Activated CD4-positive, alpha-beta T cell treated with anti-CD3 and anti-CD28 coated beads, Interleukin-2, amount 10 ng/mL, durations not matched to agents 7 days and 5 days (primary cell): ENCODE measurements at regions not wholly inside any gene's neighbourhood (a gene's known extent, or its start where the extent isn't known, plus 50 kb on each side); places are given as distances from the start of the nearest gene placed in this dataset.

ENCODE experiments used
- CTCF ChIA-PET: fragments of 350-600 bp; sonication (Branson Sonifier 250); formaldehyde crosslinking; loops from one replicate; lab custom pipeline; 2021; ENCODE audit warnings: antibody characterized with exemption; lab: Charles Lee
- POLR2A ChIA-PET: fragments of 350-600 bp; sonication (Branson Sonifier 250); formaldehyde crosslinking; loops from one replicate; lab custom pipeline; 2021; ENCODE audit warnings: antibody characterized with exemption; lab: Charles Lee
- DNase-seq: peaks from one replicate; pipeline ENCODE4 v3.0.0-alpha.2; 2020
- H3K27ac Mint-ChIP-seq: one replicate; pipeline ENCODE4 v1.8.0; 2021; ENCODE audit warnings: mild to moderate bottlenecking, moderate library complexity, mixed read lengths
- H3K27me3 Mint-ChIP-seq: one replicate; pipeline ENCODE4 v1.8.0; 2021; ENCODE audit warnings: mixed read lengths
- H3K36me3 Mint-ChIP-seq: one replicate; pipeline ENCODE4 v1.8.0; 2021; ENCODE audit warnings: low read depth, mixed read lengths
- H3K4me1 Mint-ChIP-seq: one replicate; pipeline ENCODE4 v1.8.0; 2021; ENCODE audit warnings: mixed read lengths
- H3K4me3 Mint-ChIP-seq: one replicate; pipeline ENCODE4 v1.8.0; 2021; ENCODE audit warnings: mild to moderate bottlenecking, moderate library complexity, mixed read lengths
- H3K9me3 Mint-ChIP-seq: one replicate; pipeline ENCODE4 v1.8.0; 2021; ENCODE audit warnings: mixed read lengths

GRCh38 chr13:32962342-32962741, 53.9 kb upstream of the KL start:
- no peak for DNase-seq
- Mint-ChIP-seq H3K4me1 (no peaks in the 10 kb centered on the region), H3K9me3 (no peaks in the 10 kb centered on the region), H3K27me3 (peaks cover 18% of the 10 kb centered on the region), H3K27ac (no peak overlapping the region), H3K4me3 (no peak overlapping the region), H3K36me3 (no peaks in the 10 kb centered on the region)
- CTCF ChIA-PET, result no interaction called here
- POLR2A ChIA-PET, result no interaction called here

- H3K36me3 Mint-ChIP-seq, result no peaks in the 10 kb centered on the region
- H3K27me3 Mint-ChIP-seq, result peaks cover 10% of the 10 kb centered on the region
- POLR2A ChIA-PET, result no interaction called here
- H3K4me1 Mint-ChIP-seq, result peaks cover 3% of the 10 kb centered on the region
- no peak overlapping the region for H3K4me3 Mint-ChIP-seq
- no peak overlapping the region for H3K27ac Mint-ChIP-seq
- DNase-seq, result no peak
- CTCF ChIA-PET, result no interaction called here
- H3K9me3 Mint-ChIP-seq, result no peaks in the 10 kb centered on the region
Measured at GRCh38 chr13:32964987-32965386, 51.2 kb upstream of the KL start.
